SKM-1 treated with dmso at 0.1 percent for 144 hours (cell line): ENCODE measurements at regions not wholly inside any gene's neighbourhood (a gene's known extent, or its start where the extent isn't known, plus 50 kb on each side); places are given as distances from the start of the nearest gene placed in this dataset.
"Not testable (repeated sequence)": the region's sequence is repeated elsewhere in the genome, so short reads cannot be mapped to it uniquely, and the experiment has no call there.

ENCODE experiments used
- DNase-seq: peaks from one replicate; lab custom pipeline; 2025; ENCODE audit not compliant: unreplicated experiment; lab: John Stamatoyannopoulos, UW

DNA sequence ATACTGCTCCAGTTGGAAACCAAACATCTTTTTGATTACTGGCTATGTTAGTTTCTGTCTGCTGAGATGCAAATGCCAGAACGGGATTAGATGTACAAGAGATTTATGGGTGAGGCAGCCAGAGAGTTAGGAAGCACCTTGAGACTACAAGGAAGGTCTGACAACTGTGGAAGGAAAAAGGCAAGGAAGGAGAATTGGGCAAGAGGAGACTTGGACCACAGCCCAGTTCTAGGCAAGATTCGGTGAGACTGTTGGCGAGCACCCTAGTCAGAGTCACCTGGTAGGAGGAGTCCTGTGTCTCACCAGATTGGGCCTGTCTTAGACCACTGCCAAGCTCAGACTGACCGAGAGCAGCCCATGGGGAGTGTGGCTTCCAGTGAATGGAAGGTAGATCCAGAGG lies 91.8 kb upstream of the F13A1 start:
- no peak for DNase-seq

- no peak for DNase-seq
Observed at GRCh38 chr6:6412700-6413099, 92.2 kb upstream of the F13A1 start.

DNA sequence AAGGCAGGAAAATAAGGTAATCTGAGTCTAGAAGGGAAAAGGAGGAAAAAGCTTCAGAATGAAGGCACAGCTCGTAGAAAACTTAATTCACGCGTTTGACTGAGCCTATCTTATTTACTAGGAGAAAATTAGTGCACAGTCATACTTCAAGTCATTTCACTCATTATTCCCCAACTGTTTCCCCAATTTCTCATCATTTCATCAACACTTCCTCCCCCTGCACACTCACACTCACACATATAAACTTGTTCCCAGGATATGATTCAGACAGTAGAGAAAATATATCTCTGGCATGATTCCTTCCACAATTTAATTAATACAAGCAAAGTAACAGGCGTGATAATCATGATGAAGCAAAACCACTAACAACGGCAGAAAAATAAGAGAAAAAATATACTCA lies 94.5 kb upstream of the F13A1 start:
- DNase-seq = no peak

- DNase-seq = no peak
Observed at GRCh38 chr6:6417475-6417874, 97.0 kb upstream of the F13A1 start.

GRCh38 chr6:6418421-6418820 lies 98.0 kb upstream of the F13A1 start:
- no peak for DNase-seq

DNA sequence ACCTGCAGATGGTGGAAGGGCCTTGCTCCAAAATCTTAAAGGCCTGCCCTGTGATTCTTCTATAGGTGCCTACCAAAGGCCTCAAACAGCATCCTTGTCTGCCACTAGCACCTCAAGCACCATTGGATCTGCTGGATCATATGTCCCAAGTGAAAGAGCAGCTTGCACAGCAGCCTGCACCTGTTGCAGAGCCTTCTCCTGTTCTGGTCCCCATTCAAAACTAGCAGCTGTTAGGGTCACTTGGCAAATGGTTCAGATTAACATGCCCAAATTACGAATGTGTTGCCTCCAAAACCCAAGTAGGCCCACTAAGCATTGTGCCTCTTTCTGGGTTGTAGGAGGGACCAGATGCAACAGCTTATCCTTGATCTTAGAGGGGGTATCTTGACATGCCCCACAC lies 99.6 kb upstream of the F13A1 start:
- no peak for DNase-seq

DNA sequence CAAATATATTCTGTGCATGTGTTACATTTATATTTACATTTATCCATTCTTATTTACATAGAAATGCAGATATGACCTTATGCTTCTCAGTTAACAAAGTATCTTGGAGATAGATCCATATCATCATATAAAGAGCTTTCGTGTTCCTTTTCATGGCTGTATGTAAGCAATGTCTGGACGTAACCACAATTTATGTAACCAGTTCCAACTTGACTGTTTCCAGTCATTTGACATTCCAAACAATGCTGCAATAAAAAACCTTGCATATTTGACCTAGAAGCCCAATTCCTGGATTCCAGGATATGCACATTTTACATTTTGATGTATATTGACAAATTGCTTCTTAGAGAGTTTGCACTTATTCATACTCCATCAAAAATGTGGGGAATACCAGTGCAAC lies 113.7 kb upstream of the F13A1 start:
- DNase-seq = no peak

DNA sequence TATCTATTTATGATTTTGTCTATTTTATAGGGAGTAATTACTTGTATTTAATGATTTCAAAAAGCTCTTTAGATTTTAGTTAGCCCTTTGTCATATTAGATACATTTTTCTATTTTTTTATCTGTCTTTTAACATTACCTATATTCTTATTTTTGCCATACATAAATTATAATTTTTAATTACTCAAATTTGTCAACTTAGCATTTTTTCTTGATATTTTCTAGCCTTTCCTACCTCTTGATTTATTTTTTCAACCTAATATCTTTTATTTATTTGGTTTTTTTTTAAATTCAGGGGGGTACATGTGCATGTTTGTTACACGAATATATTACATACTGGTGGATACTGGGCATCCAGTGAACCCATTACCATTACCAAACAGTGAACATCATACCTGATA lies 114.3 kb upstream of the F13A1 start:
- DNase-seq = no peak

GRCh38 chr6:6436366-6436765 lies 115.9 kb upstream of the F13A1 start:
- DNase-seq = no peak

DNA sequence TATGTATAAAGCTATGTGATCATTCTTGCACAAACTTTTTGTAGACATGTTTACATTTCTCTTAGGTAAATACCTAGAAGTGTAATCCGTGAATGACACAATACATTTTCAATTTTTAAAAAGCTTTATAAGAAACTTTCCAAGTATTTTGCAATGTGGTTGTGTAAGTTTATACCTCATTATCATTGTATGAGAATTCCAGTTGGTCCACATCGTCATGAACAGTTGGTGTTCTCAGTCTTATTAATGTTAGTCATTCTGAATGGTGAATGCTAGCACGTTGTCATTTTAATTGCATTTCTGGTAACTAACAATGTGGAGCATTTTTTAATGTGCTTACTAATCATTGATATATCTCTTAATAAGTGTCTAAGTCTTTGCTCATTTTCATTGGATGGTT lies 116.5 kb upstream of the F13A1 start:
- DNase-seq = no peak

- DNase-seq = no peak
Observed at GRCh38 chr6:6438286-6438685, 117.8 kb upstream of the F13A1 start.

- DNase-seq = no peak
Observed at GRCh38 chr6:6439778-6440177, 119.3 kb upstream of the F13A1 start.

DNA sequence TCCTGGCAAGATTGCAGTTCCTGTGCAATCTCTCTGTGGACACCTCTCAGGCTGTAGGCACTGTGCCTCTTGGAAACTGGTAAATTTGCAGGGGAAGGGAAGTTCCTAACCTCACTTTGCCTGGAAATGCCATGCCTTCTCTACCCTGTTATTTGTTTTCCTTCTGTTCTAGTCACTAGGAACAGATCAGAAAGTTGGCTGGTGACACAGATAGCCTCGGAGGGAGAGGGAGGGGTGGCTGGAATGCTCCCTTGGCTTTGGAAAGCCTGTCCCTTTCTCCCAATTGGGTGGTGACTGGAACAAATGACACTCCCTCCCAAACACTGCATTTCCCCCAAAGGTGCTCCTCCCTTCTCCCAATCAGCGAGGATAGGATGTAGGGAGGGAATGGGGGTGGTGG lies 131.5 kb upstream of the F13A1 start:
- no peak for DNase-seq

DNA sequence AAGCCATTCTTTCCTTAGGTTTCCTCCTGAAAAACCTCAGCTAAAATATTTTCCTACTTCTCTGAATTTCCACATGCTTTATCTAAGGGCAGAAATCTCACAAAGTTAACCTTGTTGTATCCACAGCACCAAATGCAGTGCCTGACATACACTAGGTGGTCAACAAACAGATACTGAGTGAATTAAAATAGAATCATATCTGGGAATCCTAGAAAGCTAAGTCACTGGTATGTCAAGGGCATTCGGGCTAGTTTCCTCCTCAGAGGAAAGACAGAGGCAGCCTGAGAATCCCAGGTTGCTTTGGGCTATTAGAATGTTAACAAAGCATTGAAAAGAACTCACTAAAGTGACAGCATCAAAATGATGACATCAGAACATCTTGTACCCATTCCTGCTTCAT lies 132.7 kb upstream of the F13A1 start:
- no peak for DNase-seq

DNA sequence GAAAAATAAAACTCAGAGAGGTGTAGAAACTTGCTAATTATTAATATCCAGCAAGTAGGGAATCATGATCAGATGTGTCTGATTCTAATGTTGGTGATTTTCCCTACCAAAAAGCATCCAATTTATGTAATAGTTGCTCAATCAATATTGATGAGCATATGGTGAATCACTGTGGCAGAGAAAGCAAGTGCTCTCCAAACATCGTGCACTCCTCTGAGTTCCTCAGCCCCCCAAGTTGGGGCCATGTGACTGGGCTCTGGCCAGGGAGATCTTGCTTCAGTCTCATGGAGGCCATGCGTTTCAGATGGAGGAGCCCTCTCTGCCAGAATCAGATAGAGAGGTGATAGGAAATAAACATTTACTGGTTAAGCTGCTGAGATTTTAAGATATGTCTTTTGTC lies 133.2 kb upstream of the LY86 start:
- DNase-seq = no peak

DNA sequence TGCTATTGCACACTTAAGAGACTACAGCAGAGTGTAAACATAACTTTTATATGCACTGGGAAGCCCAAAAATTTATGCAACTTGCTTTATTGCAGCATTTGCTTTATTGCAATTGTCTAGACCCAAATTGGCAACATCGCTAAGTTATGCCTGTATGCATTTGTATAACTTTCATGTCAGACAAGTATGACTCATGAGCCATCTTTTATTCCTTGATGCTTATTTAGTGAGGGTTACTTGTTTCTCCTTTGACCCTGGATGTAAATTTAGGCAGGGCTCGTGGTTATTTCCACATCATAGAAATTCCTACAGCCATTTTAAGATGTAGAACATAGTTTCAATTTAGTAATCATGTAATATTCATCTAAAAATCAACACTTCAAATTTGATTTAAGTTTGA lies 130.3 kb upstream of the LY86 start:
- no peak for DNase-seq

DNA sequence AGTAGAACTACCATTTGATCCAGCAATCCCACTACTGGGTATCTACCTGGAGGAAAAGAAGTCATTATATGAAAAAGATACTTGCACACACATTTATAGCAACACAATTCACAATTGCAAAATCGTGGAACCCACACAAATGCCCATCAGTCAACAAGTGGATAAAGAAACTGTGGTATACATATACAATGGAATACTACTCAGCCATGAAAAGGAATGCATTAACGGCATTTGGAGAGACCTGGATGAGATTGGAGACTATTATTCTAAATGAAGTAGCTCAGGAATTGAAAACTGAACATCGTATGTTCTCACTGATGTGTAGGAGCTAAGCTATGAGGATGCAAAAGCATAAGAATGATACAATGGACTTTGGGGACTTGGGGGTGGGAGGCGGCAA lies 128.6 kb upstream of the LY86 start:
- not testable (repeated sequence) for DNase-seq

DNA sequence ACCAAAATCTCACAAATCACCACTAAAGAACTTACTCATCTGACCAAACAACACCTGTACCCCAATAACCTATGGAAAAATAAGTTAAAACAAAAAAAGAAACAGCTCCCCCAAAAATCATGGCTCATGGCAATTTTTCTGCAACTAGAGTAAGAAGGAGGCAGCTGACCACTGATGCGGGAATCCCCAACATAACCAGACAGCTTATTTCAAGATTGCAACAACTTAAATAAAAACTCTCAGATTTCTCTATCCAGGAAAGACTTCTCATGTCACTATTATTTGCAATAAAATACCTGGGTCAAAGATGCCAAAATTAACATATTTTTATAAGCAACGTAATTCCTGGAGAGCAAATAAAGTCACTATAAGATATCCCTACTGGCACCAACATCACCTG lies 128.1 kb upstream of the LY86 start:
- no peak for DNase-seq

DNA sequence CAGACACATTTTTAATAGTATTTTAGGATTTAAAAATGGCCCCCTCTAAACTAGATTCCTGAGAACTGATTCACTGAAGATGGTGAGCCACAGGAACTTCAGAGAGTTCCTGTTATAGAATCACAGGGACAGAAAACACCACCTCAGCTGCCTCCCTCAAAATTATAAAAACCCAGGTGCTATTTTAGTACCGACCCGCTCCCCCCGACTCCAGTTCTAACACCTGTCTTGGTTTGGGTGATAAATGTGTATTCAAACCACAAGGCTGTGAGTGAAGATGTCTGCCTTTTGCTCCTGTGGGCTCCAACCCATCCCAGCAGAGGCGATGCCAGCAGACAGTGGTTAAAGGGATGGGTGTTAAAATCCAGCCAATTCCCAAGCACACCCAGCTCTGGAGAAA lies 127.4 kb upstream of the LY86 start:
- DNase-seq = no peak

DNA sequence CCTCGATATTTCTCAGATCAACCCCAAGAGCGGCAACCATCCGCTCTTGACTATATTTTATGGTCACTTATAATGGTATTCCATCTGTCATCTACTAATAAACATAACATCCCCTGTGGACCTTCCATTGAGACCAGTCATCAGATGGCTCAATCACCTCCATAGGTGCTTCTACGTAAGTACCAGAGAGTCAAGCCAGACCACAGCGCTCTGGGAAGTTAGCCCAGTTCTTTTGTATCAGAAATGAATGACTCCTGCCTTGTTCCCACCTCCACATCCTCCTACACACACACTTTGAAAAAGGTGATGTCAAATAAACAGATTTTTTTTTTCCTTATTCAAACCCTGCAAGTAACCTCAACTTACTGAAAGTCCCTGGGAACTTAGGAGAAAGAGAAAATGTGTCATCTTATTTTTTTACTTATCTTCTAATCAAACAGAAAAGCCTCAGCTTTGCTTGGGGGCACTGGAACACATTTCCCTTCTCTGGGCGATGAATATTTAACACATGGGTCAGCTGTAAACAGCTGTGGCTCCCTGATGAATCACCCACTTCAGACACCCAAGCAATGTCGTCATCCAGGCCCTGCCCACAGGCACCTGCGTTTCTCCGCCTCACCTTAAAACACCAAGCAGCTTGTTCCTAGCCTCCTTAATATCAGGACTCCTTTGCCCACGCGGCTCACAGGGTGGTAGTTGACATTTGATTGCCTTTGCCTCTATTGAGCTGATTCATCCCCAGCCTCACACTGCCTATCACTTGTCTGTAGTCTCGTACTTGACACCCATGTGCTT lies 121.4 kb upstream of the LY86 start:
- no peak for DNase-seq

DNA sequence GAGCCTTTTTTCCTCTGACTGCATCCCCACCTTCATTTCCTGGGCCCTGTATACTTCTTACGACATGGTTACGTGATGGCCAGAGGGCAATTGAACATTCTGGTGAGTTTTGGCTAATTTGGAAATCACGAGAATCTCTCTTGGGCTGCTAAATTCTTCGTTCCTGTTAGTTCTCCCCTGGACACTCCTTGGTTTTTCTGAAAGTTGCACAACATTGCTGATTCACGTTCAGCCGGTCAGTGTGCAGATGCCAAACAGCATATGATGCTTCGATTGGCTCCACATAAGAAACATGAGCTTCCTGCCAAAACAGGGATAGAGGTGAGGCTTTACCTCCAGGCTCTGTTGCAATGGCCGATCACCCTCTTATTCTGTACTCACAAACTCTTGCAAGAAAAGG lies 119.4 kb upstream of the LY86 start:
- DNase-seq = no peak

GRCh38 chr6:6470123-6470522 lies 118.4 kb upstream of the LY86 start:
- DNase-seq = no peak

GRCh38 chr6:6471276-6471675 lies 117.2 kb upstream of the LY86 start:
- DNase-seq = no peak
